Mesendoderm (in vitro differentiated cells): ENCODE measurements at regions not wholly inside any gene's neighbourhood (a gene's known extent, or its start where the extent isn't known, plus 50 kb on each side); places are given as distances from the start of the nearest gene placed in this dataset.
A peak's percentile ranks its signal among the peaks of the same experiment; 100 is the strongest.

ENCODE experiments used
- DNase-seq: peaks from one replicate; pipeline ENCODE4 v3.0.0; 2013
- H2AK5ac ChIP-seq: 2 replicates; pipeline ENCODE4 v1.6.1; 2013; ENCODE audit warnings: low read length, inconsistent platforms
- H2BK120ac ChIP-seq: 2 replicates; pipeline ENCODE4 v1.6.1; 2013; ENCODE audit warnings: low read depth, mild to moderate bottlenecking, low read length, moderate library complexity, mixed read lengths
- H2BK15ac ChIP-seq: replicated peaks from 2 replicates; pipeline ENCODE4 v1.6.1; 2013; ENCODE audit warnings: low read depth, mild to moderate bottlenecking, moderate library complexity
- H2BK5ac ChIP-seq: 2 replicates; pipeline ENCODE4 v1.6.1; 2013; ENCODE audit warnings: low read length, inconsistent platforms
- H3K18ac ChIP-seq: 2 replicates; pipeline ENCODE4 v1.6.1; 2013; ENCODE audit warnings: mild to moderate bottlenecking, low read length, mixed read lengths
- H3K23ac ChIP-seq: one replicate; pipeline ENCODE4 v1.6.1; 2013; ENCODE audit warnings: low read length
- H3K27ac ChIP-seq: 2 replicates; pipeline ENCODE4 v1.5.1; 2013; ENCODE audit warnings: low read depth, mild to moderate bottlenecking, inconsistent platforms, low read length, moderate library complexity
- H3K27me3 ChIP-seq: 2 replicates; pipeline ENCODE4 v1.6.1; 2013; ENCODE audit warnings: low read length, control low read depth, mild to moderate bottlenecking, inconsistent platforms; ENCODE audit not compliant: insufficient read depth, poor library complexity
- H3K36me3 ChIP-seq: 2 replicates; pipeline ENCODE4 v1.6.1; 2013; ENCODE audit warnings: low read length, inconsistent platforms; ENCODE audit not compliant: control insufficient read depth, insufficient read depth
- H3K4ac ChIP-seq: one replicate; pipeline ENCODE4 v1.6.1; 2013; ENCODE audit warnings: low read depth, mild to moderate bottlenecking, low read length, moderate library complexity
- H3K4me1 ChIP-seq: 2 replicates; pipeline ENCODE4 v1.6.1; 2013; ENCODE audit warnings: low read depth, low read length, inconsistent platforms; ENCODE audit not compliant: control insufficient read depth
- H3K4me2 ChIP-seq: 2 replicates; pipeline ENCODE4 v1.6.1; 2013; ENCODE audit warnings: low read length
- H3K4me3 ChIP-seq: 2 replicates; pipeline ENCODE4 v1.5.1; 2013; ENCODE audit warnings: mild to moderate bottlenecking, low read length
- H3K56ac ChIP-seq: one replicate; pipeline ENCODE4 v1.6.1; 2013; ENCODE audit warnings: low read length
- H3K79me1 ChIP-seq: 2 replicates; pipeline ENCODE4 v1.6.1; 2013; ENCODE audit warnings: low read length, inconsistent platforms
- H3K79me2 ChIP-seq: 2 replicates; pipeline ENCODE4 v1.6.1; 2013; ENCODE audit warnings: mild to moderate bottlenecking, low read length; ENCODE audit not compliant: control insufficient read depth, insufficient read depth
- H3K9ac ChIP-seq: 2 replicates; pipeline ENCODE4 v1.6.1; 2013; ENCODE audit warnings: low read length, inconsistent platforms
- H4K5ac ChIP-seq: one replicate; pipeline ENCODE4 v1.6.1; 2013; ENCODE audit warnings: low read length
- H4K8ac ChIP-seq: one replicate; pipeline ENCODE4 v1.6.1; 2013; ENCODE audit warnings: low read depth, mild to moderate bottlenecking, control low read depth, low read length, moderate library complexity
- WGBS: extraction: QIAGEN DNeasy Blood & Tissue Kit; methylation state at CpG from one replicate; pipeline ENCODE4 v1.1.7; 2013; ENCODE audit warnings: low lambda C conversion rate, missing lambda C conversion rate; ENCODE audit not compliant: insufficient coverage; ENCODE audit errors: extremely low coverage; 5-methylcytosine and 5-hydroxymethylcytosine counted together

- H2BK120ac ChIP-seq, result no peak overlapping the region
- H4K8ac ChIP-seq, result no peak overlapping the region
- no peak overlapping the region for H2AK5ac ChIP-seq
- no peaks in the 10 kb centered on the region for H3K79me1 ChIP-seq
- no peak overlapping the region for H3K23ac ChIP-seq
- no peak overlapping the region for H3K4me3 ChIP-seq
- H3K4ac ChIP-seq, result no peak overlapping the region
- no peak overlapping the region for H3K56ac ChIP-seq
- no peaks in the 10 kb centered on the region for H3K27me3 ChIP-seq
- H3K27ac ChIP-seq, result no peak overlapping the region
- no CpG with 5 or more reads among the region's 2 CpGs for WGBS
- no peak overlapping the region for H3K9ac ChIP-seq
- no peak for DNase-seq
- no peaks in the 10 kb centered on the region for H3K4me1 ChIP-seq
- H4K5ac ChIP-seq, result no peak overlapping the region
- H2BK5ac ChIP-seq, result no peak overlapping the region
- no peak overlapping the region for H2BK15ac ChIP-seq
- no peak overlapping the region for H3K4me2 ChIP-seq
- H3K36me3 ChIP-seq, result no peaks in the 10 kb centered on the region
- H3K79me2 ChIP-seq, result no peaks in the 10 kb centered on the region
- H3K18ac ChIP-seq, result no peak overlapping the region
Observed at GRCh38 chr3:159540882-159541495, 447.6 kb upstream of the IL12A start.

GRCh38 chr3:159548675-159549335 lies 439.8 kb upstream of the IL12A start:
- whole genome bisulfite sequencing, result no CpG with 5 or more reads among the region's 3 CpGs
- DNase-seq, result no peak
- Histone ChIP-seq H2BK15ac (no peak overlapping the region), H3K56ac (no peak overlapping the region), H3K4me3 (no peak overlapping the region), H3K4me2 (no peak overlapping the region), H4K8ac (no peak overlapping the region), H3K79me1 (no peaks in the 10 kb centered on the region), H3K27me3 (no peaks in the 10 kb centered on the region), H3K79me2 (no peaks in the 10 kb centered on the region), H2AK5ac (no peak overlapping the region), H3K4ac (no peak overlapping the region), H3K23ac (no peak overlapping the region), H2BK5ac (no peak overlapping the region), H3K4me1 (no peaks in the 10 kb centered on the region), H3K27ac (no peak overlapping the region), H2BK120ac (no peak overlapping the region), H3K36me3 (no peaks in the 10 kb centered on the region), H4K5ac (no peak overlapping the region), H3K9ac (no peak overlapping the region), H3K18ac (no peak overlapping the region)

- no peaks in the 10 kb centered on the region for H3K79me2 ChIP-seq
- H3K23ac ChIP-seq, result no peak overlapping the region
- no peak overlapping the region for H2AK5ac ChIP-seq
- H2BK120ac ChIP-seq, result no peak overlapping the region
- H3K9ac ChIP-seq, result no peak overlapping the region
- H3K56ac ChIP-seq, result no peak overlapping the region
- H4K5ac ChIP-seq, result no peak overlapping the region
- no peak overlapping the region for H3K27ac ChIP-seq
- H3K4me1 ChIP-seq, result no peaks in the 10 kb centered on the region
- H2BK15ac ChIP-seq, result no peak overlapping the region
- no peak overlapping the region for H2BK5ac ChIP-seq
- H4K8ac ChIP-seq, result no peak overlapping the region
- no peaks in the 10 kb centered on the region for H3K36me3 ChIP-seq
- peaks cover 2% of the 10 kb centered on the region for H3K27me3 ChIP-seq
- no peak for DNase-seq
- H3K4ac ChIP-seq, result no peak overlapping the region
- H3K4me2 ChIP-seq, result no peak overlapping the region
- no peaks in the 10 kb centered on the region for H3K79me1 ChIP-seq
- no peak overlapping the region for H3K4me3 ChIP-seq
- no peak overlapping the region for H3K18ac ChIP-seq
Observed at GRCh38 chr3:159555205-159555604, 433.4 kb upstream of the IL12A start.

- Histone ChIP-seq H4K8ac (no peak overlapping the region), H3K27ac (no peak overlapping the region), H3K4ac (no peak overlapping the region), H4K5ac (no peak overlapping the region), H2BK120ac (no peak overlapping the region), H2BK5ac (no peak overlapping the region), H3K4me1 (no peaks in the 10 kb centered on the region), H3K36me3 (no peaks in the 10 kb centered on the region), H3K4me2 (no peak overlapping the region), H3K79me1 (no peaks in the 10 kb centered on the region), H3K27me3 (peaks cover 2% of the 10 kb centered on the region), H3K18ac (no peak overlapping the region), H2BK15ac (no peak overlapping the region), H3K79me2 (no peaks in the 10 kb centered on the region), H3K56ac (no peak overlapping the region), H2AK5ac (no peak overlapping the region), H3K4me3 (no peak overlapping the region), H3K9ac (no peak overlapping the region), H3K23ac (no peak overlapping the region)
- WGBS, result no CpG with 5 or more reads among the region's 1 CpG
- DNase-seq, result no peak
Observed at GRCh38 chr3:159559771-159560170, 428.9 kb upstream of the IL12A start.

- DNase-seq, result peak; percentile 45
- H3K9ac ChIP-seq, result no peak overlapping the region
- H4K5ac ChIP-seq, result no peak overlapping the region
- H2AK5ac ChIP-seq, result no peak overlapping the region
- H3K4me3 ChIP-seq, result no peak overlapping the region
- H3K27ac ChIP-seq, result no peak overlapping the region
- H2BK5ac ChIP-seq, result no peak overlapping the region
- no peaks in the 10 kb centered on the region for H3K4me1 ChIP-seq
- no peaks in the 10 kb centered on the region for H3K79me1 ChIP-seq
- H3K27me3 ChIP-seq, result peaks cover 2% of the 10 kb centered on the region
- no peaks in the 10 kb centered on the region for H3K36me3 ChIP-seq
- H2BK120ac ChIP-seq, result no peak overlapping the region
- H3K56ac ChIP-seq, result no peak overlapping the region
- no peak overlapping the region for H3K4me2 ChIP-seq
- no CpG with 5 or more reads among the region's 8 CpGs for WGBS
- H3K23ac ChIP-seq, result no peak overlapping the region
- H3K18ac ChIP-seq, result no peak overlapping the region
- H2BK15ac ChIP-seq, result no peak overlapping the region
- no peak overlapping the region for H3K4ac ChIP-seq
- H3K79me2 ChIP-seq, result no peaks in the 10 kb centered on the region
- H4K8ac ChIP-seq, result no peak overlapping the region
Observed at GRCh38 chr3:159560214-159560979, 428.2 kb upstream of the IL12A start.
